ENCODE measurements at regions not wholly inside any gene's neighbourhood (a gene's known extent, or its start where the extent isn't known, plus 50 kb on each side); places are given as distances from the start of the nearest gene placed in this dataset.

GRCh38 chr3:117434661-117435412, 725.3 kb downstream of the TUSC7 start:
- in situ Hi-C loops (cut with MboI; ENCODE audit: low sequenced_read_pairs): no loop called here

- in situ Hi-C loops (cut with MboI; ENCODE audit: low sequenced_read_pairs): no loop called here
Measured at GRCh38 chr3:117435506-117435905, 725.9 kb downstream of the TUSC7 start.

- in situ Hi-C loops (cut with MboI; ENCODE audit: low sequenced_read_pairs): no loop called here
Measured at GRCh38 chr3:117439812-117440211, 730.2 kb downstream of the TUSC7 start.

- in situ Hi-C loops (cut with MboI; ENCODE audit: low sequenced_read_pairs): no loop called here
Measured at GRCh38 chr3:117441851-117442250, 732.3 kb downstream of the TUSC7 start.

- in situ Hi-C loops (cut with MboI; ENCODE audit: low sequenced_read_pairs): no loop called here
Measured at GRCh38 chr3:117442566-117442965, 733.0 kb downstream of the TUSC7 start.

GRCh38 chr3:117443014-117443413, 733.4 kb downstream of the TUSC7 start:
- in situ Hi-C loops (cut with MboI; ENCODE audit: low sequenced_read_pairs): no loop called here

GRCh38 chr3:117444175-117444574, 734.6 kb downstream of the TUSC7 start:
- in situ Hi-C loops (cut with MboI; ENCODE audit: low sequenced_read_pairs): no loop called here

GRCh38 chr3:117447419-117447818, 737.8 kb downstream of the TUSC7 start:
- in situ Hi-C loops (cut with MboI; ENCODE audit: low sequenced_read_pairs): no loop called here

GRCh38 chr3:117450026-117450425, 740.4 kb downstream of the TUSC7 start:
- in situ Hi-C loops (cut with MboI; ENCODE audit: low sequenced_read_pairs): no loop called here

- in situ Hi-C loops (cut with MboI; ENCODE audit: low sequenced_read_pairs): no loop called here
Measured at GRCh38 chr3:117454254-117454653, 744.7 kb downstream of the TUSC7 start.

- in situ Hi-C loops (cut with MboI; ENCODE audit: low sequenced_read_pairs): no loop called here
Measured at GRCh38 chr3:117454908-117455307, 745.3 kb downstream of the TUSC7 start.

GRCh38 chr3:117455782-117456181, 746.2 kb downstream of the TUSC7 start:
- in situ Hi-C loops (cut with MboI; ENCODE audit: low sequenced_read_pairs): no loop called here

GRCh38 chr3:117463276-117464115, 753.9 kb downstream of the TUSC7 start:
- in situ Hi-C loops (cut with MboI; ENCODE audit: low sequenced_read_pairs): no loop called here

GRCh38 chr3:117471831-117472230, 762.3 kb downstream of the TUSC7 start:
- in situ Hi-C loops (cut with MboI; ENCODE audit: low sequenced_read_pairs): no loop called here

- in situ Hi-C loops (cut with MboI; ENCODE audit: low sequenced_read_pairs): no loop called here
Measured at GRCh38 chr3:117473981-117474538, 764.5 kb downstream of the TUSC7 start.

- in situ Hi-C loops (cut with MboI; ENCODE audit: low sequenced_read_pairs): no loop called here
Measured at GRCh38 chr3:117476572-117476971, 767.0 kb downstream of the TUSC7 start.

- in situ Hi-C loops (cut with MboI; ENCODE audit: low sequenced_read_pairs): no loop called here
Measured at GRCh38 chr3:117477214-117477755, 767.7 kb downstream of the TUSC7 start.

GRCh38 chr3:117479095-117479494, 769.5 kb downstream of the TUSC7 start:
- in situ Hi-C loops (cut with MboI; ENCODE audit: low sequenced_read_pairs): no loop called here

- in situ Hi-C loops (cut with MboI; ENCODE audit: low sequenced_read_pairs): no loop called here
Measured at GRCh38 chr3:117480525-117480924, 770.9 kb downstream of the TUSC7 start.

- in situ Hi-C loops (cut with MboI; ENCODE audit: low sequenced_read_pairs): no loop called here
Measured at GRCh38 chr3:117480972-117481371, 771.4 kb downstream of the TUSC7 start.

GRCh38 chr3:117483839-117484238, 774.3 kb downstream of the TUSC7 start:
- in situ Hi-C loops (cut with MboI; ENCODE audit: low sequenced_read_pairs): no loop called here

- in situ Hi-C loops (cut with MboI; ENCODE audit: low sequenced_read_pairs): no loop called here
Measured at GRCh38 chr3:117485841-117486240, 776.3 kb downstream of the TUSC7 start.

Measured in HL-60/S4 treated with phorbol 12-myristate 13-acetate at 8.2 ng/mL for 4 days and 3 days (cell line).